Uterus (tissue), 2 donors: ENCODE measurements at regions not wholly inside any gene's neighbourhood (a gene's known extent, or its start where the extent isn't known, plus 50 kb on each side); places are given as distances from the start of the nearest gene placed in this dataset.

Experiments
- CTCF ChIP-seq, 4 experiments: fragments of 200-600 bp in 2 of 4; fragments of 450-650 bp in 2 of 4; sonication (generic) in 2 of 4; IDR thresholded peaks; one replicate each; pipeline ENCODE4 v1.5.1; 2016 to 2019; ENCODE audit warnings: antibody characterized with exemption in 4 of 4, mild to moderate bottlenecking in 2 of 4, moderate library complexity in 1 of 4
- POLR2A ChIP-seq, 2 donors: fragments of 450-650 bp; IDR thresholded peaks; one replicate each; pipeline ENCODE4 v1.6.1; 2016; ENCODE audit warnings: antibody characterized with exemption in 2 of 2, mild to moderate bottlenecking in 1 of 2, moderate library complexity in 1 of 2

- no peak for TF ChIP-seq CTCF (IDR thresholded peaks at IDR 0.05)
- no peak for TF ChIP-seq POLR2A (IDR thresholded peaks at IDR 0.05)
These were observed 214.7 kb downstream of the ICE1 start for GRCh38 chr5:5637173-5637572.
